ENCODE measurements at regions not wholly inside any gene's neighbourhood (a gene's known extent, or its start where the extent isn't known, plus 50 kb on each side); places are given as distances from the start of the nearest gene placed in this dataset.
"Not testable (repeated sequence)": the region's sequence is repeated elsewhere in the genome, so short reads cannot be mapped to it uniquely, and the experiment has no call there.

DNA sequence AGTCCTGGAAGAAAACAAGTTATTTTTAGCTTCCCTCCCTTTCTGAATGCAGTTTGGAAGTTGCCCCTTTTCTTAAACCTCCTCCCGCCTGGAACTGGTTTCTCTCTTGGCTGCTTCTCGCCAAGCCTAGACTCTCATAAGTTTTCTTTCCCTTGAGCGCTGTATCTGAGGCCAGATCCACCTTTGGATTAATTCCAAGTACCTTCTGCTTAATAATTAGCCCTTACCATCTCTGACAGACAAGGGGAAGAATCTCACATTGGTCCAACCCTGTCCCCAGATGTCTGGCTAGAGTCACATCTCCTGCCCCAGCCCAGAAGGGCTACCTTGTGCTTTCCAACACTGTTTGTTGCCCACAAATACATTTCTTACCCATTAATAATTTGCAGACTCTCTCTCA is 161.8 kb upstream of the RGS6 start:
- Histone ChIP-seq H2AFZ (ENCODE audit: low read length) (no peak overlapping the region), H3K9me3 (ENCODE audit: insufficient read depth, low read depth, low read length) (no peaks in the 10 kb centered on the region), H3K79me2 (ENCODE audit: insufficient read depth, low read length) (no peaks in the 10 kb centered on the region), H3K4me1 (ENCODE audit: insufficient read depth, low read length, poor library complexity, severe bottlenecking) (no peaks in the 10 kb centered on the region), H4K20me1 (ENCODE audit: insufficient read depth, low read length, poor library complexity, severe bottlenecking) (no peaks in the 10 kb centered on the region), H3K9ac (ENCODE audit: low read depth, low read length, poor library complexity, severe bottlenecking) (no peak overlapping the region), H3K4me3 (ENCODE audit: low read length, poor library complexity, severe bottlenecking) (no peak overlapping the region), H3K9me2 (replicated peaks; ENCODE audit: low read depth, low read length) (no peaks in the 10 kb centered on the region), H3K36me3 (ENCODE audit: insufficient read depth, low read length) (no peaks in the 10 kb centered on the region), H3K4me2 (ENCODE audit: low read depth, low read length, poor library complexity, severe bottlenecking) (no peak overlapping the region), H3F3A (ENCODE audit: low read depth) (no peaks in the 10 kb centered on the region), H3K27me3 (ENCODE audit: insufficient read depth, low read length, poor library complexity, severe bottlenecking) (no peaks in the 10 kb centered on the region)
- TF ChIP-seq, protein P1, sequence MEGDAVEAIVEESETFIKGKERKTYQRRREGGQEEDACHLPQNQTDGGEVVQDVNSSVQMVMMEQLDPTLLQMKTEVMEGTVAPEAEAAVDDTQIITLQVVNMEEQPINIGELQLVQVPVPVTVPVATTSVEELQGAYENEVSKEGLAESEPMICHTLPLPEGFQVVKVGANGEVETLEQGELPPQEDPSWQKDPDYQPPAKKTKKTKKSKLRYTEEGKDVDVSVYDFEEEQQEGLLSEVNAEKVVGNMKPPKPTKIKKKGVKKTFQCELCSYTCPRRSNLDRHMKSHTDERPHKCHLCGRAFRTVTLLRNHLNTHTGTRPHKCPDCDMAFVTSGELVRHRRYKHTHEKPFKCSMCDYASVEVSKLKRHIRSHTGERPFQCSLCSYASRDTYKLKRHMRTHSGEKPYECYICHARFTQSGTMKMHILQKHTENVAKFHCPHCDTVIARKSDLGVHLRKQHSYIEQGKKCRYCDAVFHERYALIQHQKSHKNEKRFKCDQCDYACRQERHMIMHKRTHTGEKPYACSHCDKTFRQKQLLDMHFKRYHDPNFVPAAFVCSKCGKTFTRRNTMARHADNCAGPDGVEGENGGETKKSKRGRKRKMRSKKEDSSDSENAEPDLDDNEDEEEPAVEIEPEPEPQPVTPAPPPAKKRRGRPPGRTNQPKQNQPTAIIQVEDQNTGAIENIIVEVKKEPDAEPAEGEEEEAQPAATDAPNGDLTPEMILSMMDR (conservative IDR thresholded peaks at IDR 0.05; ENCODE audit: low read length), result no peak

DNA sequence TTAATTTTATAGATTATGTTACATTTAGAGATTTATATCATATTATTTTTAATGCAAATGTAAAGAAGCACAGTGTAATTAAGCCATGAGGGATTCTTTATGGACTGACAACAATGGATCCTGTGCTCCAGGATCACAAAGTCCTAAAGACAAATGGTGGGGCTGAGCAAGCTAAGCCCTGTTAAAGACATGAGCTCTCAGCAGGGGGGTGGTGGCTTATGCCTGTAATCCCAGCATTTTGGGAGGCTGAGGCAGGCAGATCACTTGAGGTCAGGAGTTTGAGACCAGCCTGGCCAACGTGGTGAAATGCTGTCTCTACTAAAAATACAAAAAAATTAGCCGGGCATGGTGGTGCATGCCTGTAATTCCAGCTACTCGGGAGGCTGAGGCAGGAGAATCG is 160.8 kb upstream of the RGS6 start:
- H3K36me3 ChIP-seq (ENCODE audit: insufficient read depth, low read length); H3K4me3 ChIP-seq (ENCODE audit: low read length, poor library complexity, severe bottlenecking): not testable (repeated sequence)

DNA sequence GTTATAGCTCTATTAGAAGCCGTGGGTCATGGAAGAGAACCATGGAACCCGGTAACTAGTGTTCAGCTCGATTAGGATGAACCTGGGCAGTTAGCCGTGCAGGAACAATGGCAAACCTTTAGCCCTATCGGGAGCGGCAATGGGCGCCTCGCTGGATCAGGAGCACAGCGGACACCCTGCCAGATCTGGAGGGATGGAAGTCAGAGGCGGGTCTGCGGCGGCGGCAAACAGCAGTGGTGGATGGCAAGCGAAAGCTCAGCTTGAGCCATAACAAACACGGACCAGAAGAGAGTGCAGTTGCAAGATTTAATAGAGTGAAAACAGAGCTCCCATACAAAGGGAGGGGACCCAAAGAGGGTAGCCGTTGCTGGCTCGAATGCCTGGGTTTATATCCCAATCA is 160.2 kb upstream of the RGS6 start:
- H3K9ac ChIP-seq (ENCODE audit: low read depth, low read length, poor library complexity, severe bottlenecking); H2AFZ ChIP-seq (ENCODE audit: low read length); H3K79me2 ChIP-seq (ENCODE audit: insufficient read depth, low read length): not testable (repeated sequence)

More for the DNA sequence above, 160.8 kb upstream of the RGS6 start:
- not testable (repeated sequence) for H3K27me3 ChIP-seq (ENCODE audit: insufficient read depth, low read length, poor library complexity, severe bottlenecking); H4K20me1 ChIP-seq (ENCODE audit: insufficient read depth, low read length, poor library complexity, severe bottlenecking); H3F3A ChIP-seq (ENCODE audit: low read depth); H2AFZ ChIP-seq (ENCODE audit: low read length); H3K9me3 ChIP-seq (ENCODE audit: insufficient read depth, low read depth, low read length); H3K4me2 ChIP-seq (ENCODE audit: low read depth, low read length, poor library complexity, severe bottlenecking); H3K79me2 ChIP-seq (ENCODE audit: insufficient read depth, low read length); H3K9ac ChIP-seq (ENCODE audit: low read depth, low read length, poor library complexity, severe bottlenecking); H3K4me1 ChIP-seq (ENCODE audit: insufficient read depth, low read length, poor library complexity, severe bottlenecking); H3K9me2 ChIP-seq (replicated peaks; ENCODE audit: low read depth, low read length)

DNA sequence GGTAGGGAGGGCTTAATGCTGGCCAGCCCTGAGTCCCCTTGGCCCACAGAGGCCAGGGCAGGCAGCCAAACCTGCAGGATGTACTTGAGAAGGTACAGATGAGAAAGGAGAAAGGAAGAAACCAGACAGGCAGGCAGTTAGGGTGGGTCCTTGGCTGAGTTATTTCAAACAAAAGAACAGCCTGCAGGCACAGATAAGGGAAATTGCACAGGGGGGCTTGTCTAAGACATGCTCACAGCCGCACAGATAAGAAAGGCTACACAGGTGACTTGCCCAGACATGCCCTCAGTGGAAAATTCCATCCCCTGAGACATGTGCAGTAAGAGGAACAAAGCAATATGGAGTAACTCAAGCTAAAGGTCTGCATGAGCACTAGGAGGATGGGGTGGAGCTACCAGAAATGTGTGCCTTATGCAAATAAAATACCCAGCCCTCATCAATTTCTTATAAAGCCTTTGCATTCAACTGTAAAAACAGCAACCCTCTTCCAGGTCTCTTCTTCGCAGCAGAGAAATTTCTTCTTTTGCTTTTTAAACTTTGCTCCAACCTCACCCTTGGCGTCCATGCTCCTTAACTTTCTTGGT is 158.2 kb upstream of the RGS6 start:
- Histone ChIP-seq H3F3A (ENCODE audit: low read depth) (no peaks in the 10 kb centered on the region), H3K4me2 (ENCODE audit: low read depth, low read length, poor library complexity, severe bottlenecking) (no peak overlapping the region), H3K4me1 (ENCODE audit: insufficient read depth, low read length, poor library complexity, severe bottlenecking) (peaks cover 10% of the 10 kb centered on the region), H3K4me3 (ENCODE audit: low read length, poor library complexity, severe bottlenecking) (no peak overlapping the region), H3K27me3 (ENCODE audit: insufficient read depth, low read length, poor library complexity, severe bottlenecking) (no peaks in the 10 kb centered on the region), H3K36me3 (ENCODE audit: insufficient read depth, low read length) (no peaks in the 10 kb centered on the region), H3K79me2 (ENCODE audit: insufficient read depth, low read length) (no peaks in the 10 kb centered on the region), H3K9ac (ENCODE audit: low read depth, low read length, poor library complexity, severe bottlenecking) (no peak overlapping the region), H3K9me2 (replicated peaks; ENCODE audit: low read depth, low read length) (no peaks in the 10 kb centered on the region), H3K9me3 (ENCODE audit: insufficient read depth, low read depth, low read length) (no peaks in the 10 kb centered on the region), H4K20me1 (ENCODE audit: insufficient read depth, low read length, poor library complexity, severe bottlenecking) (no peaks in the 10 kb centered on the region), H2AFZ (ENCODE audit: low read length) (no peak overlapping the region)
- TF ChIP-seq, protein P1 (conservative IDR thresholded peaks at IDR 0.05; ENCODE audit: low read length), result no peak
- no peak for TF ChIP-seq EZH2phosphoT487 (IDR thresholded peaks at IDR 0.05; ENCODE audit: borderline replicate concordance)

More for the DNA sequence above, 160.2 kb upstream of the RGS6 start:
- H3K9me3 ChIP-seq (ENCODE audit: insufficient read depth, low read depth, low read length); H3K27me3 ChIP-seq (ENCODE audit: insufficient read depth, low read length, poor library complexity, severe bottlenecking); H3F3A ChIP-seq (ENCODE audit: low read depth); H3K4me3 ChIP-seq (ENCODE audit: low read length, poor library complexity, severe bottlenecking); H4K20me1 ChIP-seq (ENCODE audit: insufficient read depth, low read length, poor library complexity, severe bottlenecking); H3K4me2 ChIP-seq (ENCODE audit: low read depth, low read length, poor library complexity, severe bottlenecking); H3K4me1 ChIP-seq (ENCODE audit: insufficient read depth, low read length, poor library complexity, severe bottlenecking); H3K36me3 ChIP-seq (ENCODE audit: insufficient read depth, low read length); H3K9me2 ChIP-seq (replicated peaks; ENCODE audit: low read depth, low read length): not testable (repeated sequence)

Measured in Loucy (cell line).